ENCODE measurements at regions not wholly inside any gene's neighbourhood (a gene's known extent, or its start where the extent isn't known, plus 50 kb on each side); places are given as distances from the start of the nearest gene placed in this dataset.
A peak's percentile ranks its signal among the peaks of the same experiment; 100 is the strongest.

DNA sequence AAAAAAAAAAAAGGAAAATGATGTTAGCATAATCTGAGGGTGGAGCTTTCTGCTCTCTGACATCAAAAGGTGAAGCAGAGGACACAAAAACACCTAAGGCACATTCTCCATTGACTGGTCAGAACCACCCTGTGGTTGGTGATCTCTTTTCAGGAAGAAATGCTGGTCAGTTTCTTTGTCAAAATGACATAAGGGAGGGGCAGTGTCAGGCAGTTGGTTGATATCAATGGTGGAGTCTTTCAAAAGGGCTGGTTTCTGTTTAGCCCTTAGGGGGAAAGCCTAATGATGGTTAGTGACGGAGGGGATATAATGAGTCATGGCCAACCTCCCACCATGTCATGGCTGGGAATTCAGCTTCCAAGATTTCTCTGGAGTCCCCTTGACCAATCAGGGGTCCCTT, 185.9 kb upstream of the GBE1 start:
- no peak for DNase-seq

- DNase-seq, result no peak
Observed at GRCh38 chr3:81938681-81939080, 177.2 kb upstream of the GBE1 start.

DNA sequence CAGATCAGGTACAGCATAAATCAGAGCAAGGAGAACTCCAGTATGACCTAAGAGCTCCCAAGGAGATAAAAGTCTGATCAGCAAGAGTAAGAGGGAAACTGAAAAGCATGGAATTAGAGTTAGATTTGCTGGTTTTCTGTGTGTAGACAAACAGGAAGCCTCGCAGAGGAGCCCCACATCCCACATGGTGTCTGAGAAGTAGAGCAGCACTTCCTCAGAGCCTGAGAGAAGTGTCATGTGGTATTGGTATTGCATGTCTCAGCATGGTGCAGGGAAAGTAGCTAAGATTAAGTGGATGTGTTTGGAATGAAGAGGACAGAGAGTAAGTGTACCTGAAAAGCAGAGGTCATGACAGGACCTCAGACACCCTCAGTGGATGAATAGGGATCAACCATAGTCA, 175.4 kb upstream of the GBE1 start:
- peak; percentile 3 for DNase-seq

GRCh38 chr3:81932681-81933080, 171.2 kb upstream of the GBE1 start:
- DNase-seq, result no peak

GRCh38 chr3:81931265-81932251, 170.1 kb upstream of the GBE1 start:
- DNase-seq, result no peak

GRCh38 chr3:81929697-81930096, 168.3 kb upstream of the GBE1 start:
- DNase-seq, result no peak

DNA sequence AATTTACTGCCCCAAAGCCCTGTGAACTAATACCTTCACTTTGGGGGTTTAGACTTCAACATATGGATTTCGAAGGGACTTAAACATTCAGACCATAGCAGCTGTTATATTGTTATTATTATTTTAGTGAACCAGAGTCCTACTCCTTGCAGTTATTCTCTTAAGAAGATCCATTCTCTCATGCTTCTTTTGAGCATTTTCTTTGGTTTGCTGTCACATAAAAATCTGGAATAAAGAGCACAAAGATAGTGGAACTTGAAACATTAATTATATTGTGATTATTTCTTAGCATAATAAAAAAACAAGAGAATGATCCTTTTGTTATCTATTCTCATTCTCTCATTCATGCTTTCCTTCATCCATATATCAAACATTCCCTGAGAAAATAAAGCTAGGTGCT, 166.4 kb upstream of the GBE1 start:
- DNase-seq, result no peak

DNA sequence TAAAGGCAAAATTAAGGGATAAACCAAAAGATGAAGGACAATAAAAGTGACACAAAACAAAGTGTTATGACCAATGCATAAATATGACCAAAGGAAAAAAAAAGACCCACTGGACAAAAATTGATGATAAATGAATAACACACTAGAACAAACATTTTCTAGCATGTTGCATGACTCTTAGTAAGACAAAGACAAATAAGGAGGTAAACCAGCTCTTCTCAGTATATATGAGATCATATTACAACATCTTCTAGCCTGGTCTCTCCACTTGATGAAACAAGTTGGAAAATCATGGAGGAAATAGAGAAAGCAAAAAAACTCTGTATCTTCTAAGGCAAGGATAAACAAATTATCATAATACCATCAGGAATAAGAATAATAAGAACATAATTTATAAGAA, 163.9 kb upstream of the GBE1 start:
- no peak for DNase-seq

GRCh38 chr3:81923038-81923437, 161.6 kb upstream of the GBE1 start:
- DNase-seq, result no peak

- no peak for DNase-seq
Observed at GRCh38 chr3:81922404-81922803, 161.0 kb upstream of the GBE1 start.

GRCh38 chr3:81920816-81921215, 159.4 kb upstream of the GBE1 start:
- DNase-seq, result no peak

DNA sequence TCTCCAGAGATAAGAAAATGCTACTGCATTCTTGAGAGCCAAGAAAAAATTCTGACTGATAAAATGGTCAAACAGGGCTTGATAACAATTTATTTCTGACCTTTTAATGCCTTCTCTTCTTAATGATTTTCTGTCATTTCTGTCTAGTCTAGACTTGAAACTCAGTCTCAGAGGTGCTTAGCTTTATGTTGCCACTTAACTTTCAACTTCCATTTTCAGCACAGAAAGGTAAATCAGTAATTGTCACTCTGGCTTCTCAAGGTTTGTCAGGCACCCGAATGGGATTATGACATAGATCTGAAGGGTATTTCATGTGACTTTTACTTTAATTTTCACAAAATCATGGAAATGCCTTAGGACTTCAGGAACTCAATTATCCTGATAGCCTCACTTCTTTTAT, 155.4 kb upstream of the GBE1 start:
- DNase-seq, result no peak

DNA sequence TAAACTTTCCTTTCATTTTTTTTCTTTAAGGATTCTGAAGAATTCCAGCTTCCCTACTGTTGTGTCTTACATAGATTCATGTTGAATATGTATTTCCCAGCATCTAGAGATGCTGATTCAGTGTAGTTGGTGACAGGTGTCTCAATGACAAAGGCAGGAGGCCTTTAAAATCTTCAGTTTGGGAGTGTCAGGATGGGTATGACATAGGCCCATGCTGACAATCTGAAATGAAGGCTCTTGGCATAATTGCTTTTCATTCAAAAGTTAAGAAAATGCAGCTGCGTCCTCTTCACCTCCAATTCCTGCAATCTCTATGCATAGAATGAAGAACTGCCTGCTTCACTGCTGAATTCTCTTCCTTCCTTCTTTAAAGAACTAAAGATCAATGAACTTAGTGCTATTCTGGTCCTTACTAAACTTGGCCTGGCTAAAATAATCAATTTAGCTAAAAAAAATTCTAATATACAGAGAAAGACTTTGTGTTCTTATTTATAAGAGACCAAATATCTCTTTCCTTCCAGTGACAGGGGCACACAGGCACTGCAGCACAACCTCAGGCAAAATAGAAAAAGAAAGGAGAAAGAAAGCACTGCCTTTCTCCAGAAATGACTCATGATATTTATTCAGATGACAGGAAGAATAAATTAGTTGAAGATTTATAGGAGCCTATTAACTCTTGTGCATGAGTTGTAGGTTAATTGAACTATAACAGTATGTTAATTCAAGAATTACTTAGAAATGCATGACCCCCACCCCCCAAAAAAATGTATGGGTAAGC, 152.6 kb upstream of the GBE1 start:
- DNase-seq, result no peak

GRCh38 chr3:81911221-81911620, 149.8 kb upstream of the GBE1 start:
- DNase-seq, result no peak

- DNase-seq, result peak; percentile 26
Observed at GRCh38 chr3:81910244-81910852, 148.9 kb upstream of the GBE1 start.

- DNase-seq, result no peak
Observed at GRCh38 chr3:81909796-81910195, 148.4 kb upstream of the GBE1 start.

DNA sequence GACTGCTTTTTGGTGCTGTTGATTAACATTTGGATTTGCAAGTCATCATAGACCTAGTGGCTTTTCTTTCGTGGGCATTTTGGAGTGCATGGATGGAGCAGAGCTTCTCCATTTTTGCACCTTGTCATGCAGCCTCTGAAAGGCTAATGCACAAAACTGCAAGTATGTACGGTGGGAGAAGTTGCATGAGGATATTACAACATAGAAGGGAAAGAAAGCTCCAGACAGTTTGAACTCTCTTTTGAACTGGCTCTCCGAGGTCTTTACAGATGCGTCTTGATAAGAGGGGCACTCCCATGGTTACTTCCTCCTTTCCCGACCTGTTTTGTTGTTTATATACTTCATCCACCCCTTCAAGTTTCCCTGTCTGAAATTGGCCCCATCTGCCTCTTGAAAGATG, 147.1 kb upstream of the GBE1 start:
- no peak for DNase-seq

- no peak for DNase-seq
Observed at GRCh38 chr3:81898336-81898735, 136.9 kb upstream of the GBE1 start.

GRCh38 chr3:81894598-81894997, 133.2 kb upstream of the GBE1 start:
- DNase-seq, result no peak

DNA sequence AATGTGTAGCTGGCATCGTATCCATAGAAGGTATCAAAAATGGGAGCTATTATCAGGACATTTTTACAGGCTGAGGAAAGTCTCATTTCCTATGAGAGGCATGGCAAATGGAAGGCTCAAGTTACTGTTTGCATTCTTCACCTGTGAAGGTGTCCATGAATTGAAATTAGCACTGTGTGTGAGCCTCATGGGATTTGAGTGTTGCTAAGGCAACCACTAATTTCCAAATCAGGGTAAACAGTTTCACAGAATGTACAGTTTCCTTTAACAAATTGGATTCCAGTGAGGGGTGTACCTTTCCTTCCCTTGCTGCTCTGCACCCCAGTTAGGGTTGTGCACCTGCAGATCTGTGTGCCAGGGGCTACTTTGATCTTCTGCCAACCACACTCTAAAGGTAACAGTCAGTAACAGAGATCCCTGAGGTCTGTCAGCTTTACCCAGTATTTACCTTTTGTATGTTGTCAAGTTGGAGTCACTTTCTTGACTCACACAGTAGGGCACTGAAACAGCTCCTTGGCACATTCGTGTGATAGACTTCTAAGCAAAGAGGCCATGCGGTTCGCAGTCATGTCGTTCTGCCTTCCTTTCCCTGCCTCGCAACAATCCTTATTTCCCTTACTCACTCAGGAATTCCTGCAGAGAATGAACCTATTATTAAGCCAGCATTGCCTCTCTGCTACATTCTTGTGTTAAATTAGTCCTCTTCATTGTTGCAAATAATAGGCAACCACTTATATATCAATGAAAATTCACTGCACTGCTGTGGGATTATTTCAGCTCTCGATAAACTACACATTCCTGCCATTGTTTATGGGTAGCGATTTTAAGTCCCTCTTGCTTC, 129.8 kb upstream of the GBE1 start:
- no peak for DNase-seq

DNA sequence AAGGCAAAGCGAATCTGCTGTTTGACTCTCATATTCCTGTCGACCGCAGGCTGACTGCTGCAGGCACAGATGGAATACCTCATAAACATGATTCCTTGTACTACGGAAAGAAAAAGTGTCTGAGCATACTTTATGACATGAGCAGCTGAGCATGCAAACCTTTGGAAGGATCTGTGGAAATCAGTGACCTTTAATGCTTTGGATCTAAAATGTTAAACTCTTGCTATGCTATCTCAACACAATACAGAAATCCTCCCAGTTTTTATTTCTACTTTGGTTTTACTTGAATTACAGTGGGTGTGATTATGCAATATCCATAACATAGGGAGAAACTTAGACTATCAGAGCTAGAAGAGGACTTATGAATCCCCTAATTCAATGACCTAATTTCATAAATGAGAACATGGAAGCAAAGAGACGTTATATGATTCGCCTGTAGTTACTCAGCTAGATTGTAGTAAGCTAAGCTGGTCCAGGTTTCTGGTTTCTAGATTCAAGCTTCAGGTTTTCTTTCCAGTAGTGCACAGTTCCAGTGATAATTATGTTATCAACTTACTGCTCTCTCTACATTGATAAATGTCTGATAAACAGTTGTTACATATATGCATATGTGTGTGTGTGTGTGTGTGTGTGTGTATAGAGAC, 127.6 kb upstream of the GBE1 start:
- no peak for DNase-seq

DNA sequence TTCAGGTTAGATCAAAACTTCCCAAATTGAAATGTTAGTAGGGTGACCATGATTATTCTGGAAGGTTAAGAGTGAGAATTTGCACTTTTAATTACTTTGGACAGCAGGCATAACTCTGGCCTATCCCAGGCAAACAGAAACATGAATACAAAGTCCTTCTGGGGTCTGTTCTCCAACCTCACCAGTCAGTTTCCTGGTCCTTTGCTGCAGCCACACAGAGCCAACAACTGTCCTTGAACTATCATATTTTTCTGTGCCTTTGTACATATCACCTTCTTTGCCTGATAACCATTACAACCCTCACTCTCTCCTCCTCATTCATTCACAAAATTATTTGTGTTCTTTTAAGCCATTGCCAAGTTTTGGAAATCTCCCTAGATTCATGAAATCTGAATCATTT, 126.0 kb upstream of the GBE1 start:
- no peak for DNase-seq

Data from midbrain (tissue), 1 donor.